ENCODE measurements at regions not wholly inside any gene's neighbourhood (a gene's known extent, or its start where the extent isn't known, plus 50 kb on each side); places are given as distances from the start of the nearest gene placed in this dataset.

GRCh38 chr5:86814315-86814714, 196.6 kb downstream of the COX7C start:
- Mint-ChIP-seq H3K27ac (no peak overlapping the region), H3K36me3 (no peaks in the 10 kb centered on the region), H3K4me3 (no peak overlapping the region), H3K4me1 (ENCODE audit: low read depth in 2 of 2) (no peaks in the 10 kb centered on the region), H3K27me3 (no peaks in the 10 kb centered on the region), H3K9me3 (no peaks in the 10 kb centered on the region)
- ATAC-seq, result no peak
- DNase-seq (ENCODE audit: low spot score), result no peak

- no peaks in the 10 kb centered on the region for H3K9me3 Mint-ChIP-seq
- H3K27me3 Mint-ChIP-seq, result no peaks in the 10 kb centered on the region
- no peaks in the 10 kb centered on the region for H3K4me1 Mint-ChIP-seq (ENCODE audit: low read depth in 2 of 2)
- no peak overlapping the region for H3K4me3 Mint-ChIP-seq
- H3K27ac Mint-ChIP-seq, result no peak overlapping the region
- DNase-seq (ENCODE audit: low spot score) (no peak), ATAC-seq (no peak)
- no peaks in the 10 kb centered on the region for H3K36me3 Mint-ChIP-seq
These were observed 197.2 kb downstream of the COX7C start for GRCh38 chr5:86814907-86815306.

GRCh38 chr5:86824637-86825036, 206.9 kb downstream of the COX7C start:
- Mint-ChIP-seq H3K27me3 (no peaks in the 10 kb centered on the region), H3K36me3 (no peaks in the 10 kb centered on the region), H3K9me3 (no peaks in the 10 kb centered on the region), H3K4me3 (no peak overlapping the region), H3K4me1 (ENCODE audit: low read depth in 2 of 2) (no peaks in the 10 kb centered on the region), H3K27ac (no peak overlapping the region)
- DNase-seq (ENCODE audit: low spot score) (no peak), ATAC-seq (no peak)

GRCh38 chr5:86831128-86831527, 213.4 kb downstream of the COX7C start:
- no peaks in the 10 kb centered on the region for H3K36me3 Mint-ChIP-seq
- DNase-seq (ENCODE audit: low spot score), result no peak
- no peak overlapping the region for H3K4me3 Mint-ChIP-seq
- no peaks in the 10 kb centered on the region for H3K4me1 Mint-ChIP-seq (ENCODE audit: low read depth in 2 of 2)
- no peak overlapping the region for H3K27ac Mint-ChIP-seq
- H3K9me3 Mint-ChIP-seq, result no peaks in the 10 kb centered on the region
- no peak for ATAC-seq
- no peaks in the 10 kb centered on the region for H3K27me3 Mint-ChIP-seq

- Mint-ChIP-seq H3K4me3 (no peak overlapping the region), H3K4me1 (ENCODE audit: low read depth in 2 of 2) (no peaks in the 10 kb centered on the region), H3K9me3 (no peaks in the 10 kb centered on the region), H3K27ac (no peak overlapping the region), H3K27me3 (no peaks in the 10 kb centered on the region), H3K36me3 (no peaks in the 10 kb centered on the region)
- ATAC-seq (no peak), DNase-seq (ENCODE audit: low spot score) (no peak)
These were observed 216.1 kb downstream of the COX7C start for GRCh38 chr5:86833868-86834267.

GRCh38 chr5:86837610-86838009, 219.9 kb downstream of the COX7C start:
- Mint-ChIP-seq H3K9me3 (no peaks in the 10 kb centered on the region), H3K4me1 (ENCODE audit: low read depth in 2 of 2) (no peaks in the 10 kb centered on the region), H3K27me3 (no peaks in the 10 kb centered on the region), H3K4me3 (no peak overlapping the region), H3K36me3 (no peaks in the 10 kb centered on the region), H3K27ac (no peak overlapping the region)
- DNase-seq (ENCODE audit: low spot score) (no peak), ATAC-seq (no peak)

- no peak for ATAC-seq
- Mint-ChIP-seq H3K36me3 (no peaks in the 10 kb centered on the region), H3K4me1 (ENCODE audit: low read depth in 2 of 2) (no peaks in the 10 kb centered on the region), H3K4me3 (no peak overlapping the region), H3K9me3 (peaks cover under 1% of the 10 kb centered on the region), H3K27ac (no peak overlapping the region), H3K27me3 (no peaks in the 10 kb centered on the region)
- no peak for DNase-seq (ENCODE audit: low spot score)
These were observed 220.3 kb downstream of the COX7C start for GRCh38 chr5:86838083-86838482.

GRCh38 chr5:86841000-86841644, 223.4 kb downstream of the COX7C start:
- DNase-seq (ENCODE audit: low spot score) (no peak), ATAC-seq (no peak)
- no peaks in the 10 kb centered on the region for H3K4me1 Mint-ChIP-seq (ENCODE audit: low read depth in 2 of 2)
- H3K9me3 Mint-ChIP-seq, result peaks cover 3% of the 10 kb centered on the region
- no peaks in the 10 kb centered on the region for H3K27me3 Mint-ChIP-seq
- H3K36me3 Mint-ChIP-seq, result no peaks in the 10 kb centered on the region
- no peak overlapping the region for H3K27ac Mint-ChIP-seq
- H3K4me3 Mint-ChIP-seq, result no peak overlapping the region

- DNase-seq (ENCODE audit: low spot score) (no peak), ATAC-seq (no peak)
- no peak overlapping the region for H3K27ac Mint-ChIP-seq
- no peaks in the 10 kb centered on the region for H3K36me3 Mint-ChIP-seq
- no peaks in the 10 kb centered on the region for H3K4me1 Mint-ChIP-seq (ENCODE audit: low read depth in 2 of 2)
- no peak overlapping the region for H3K4me3 Mint-ChIP-seq
- H3K27me3 Mint-ChIP-seq, result peaks cover 3 to 19% of the 10 kb centered on the region in 2 donors
- no peaks in the 10 kb centered on the region for H3K9me3 Mint-ChIP-seq
These were observed 240.7 kb downstream of the COX7C start for GRCh38 chr5:86858442-86858841.

- no peak for DNase-seq (ENCODE audit: low spot score)
- peaks cover 6 to 9% of the 10 kb centered on the region in 2 donors for H3K27me3 Mint-ChIP-seq
- no peak overlapping the region for H3K4me3 Mint-ChIP-seq
- no peaks in the 10 kb centered on the region for H3K9me3 Mint-ChIP-seq
- H3K36me3 Mint-ChIP-seq, result no peaks in the 10 kb centered on the region
- no peak overlapping the region for H3K27ac Mint-ChIP-seq
- H3K4me1 Mint-ChIP-seq (ENCODE audit: low read depth in 2 of 2), result no peaks in the 10 kb centered on the region
- ATAC-seq, result no peak
These were observed 243.8 kb downstream of the COX7C start for GRCh38 chr5:86861512-86861911.

- no peaks in the 10 kb centered on the region for H3K9me3 Mint-ChIP-seq
- H3K36me3 Mint-ChIP-seq, result no peaks in the 10 kb centered on the region
- H3K27ac Mint-ChIP-seq, result no peak overlapping the region
- ATAC-seq (no peak), DNase-seq (ENCODE audit: low spot score) (no peak)
- no peaks in the 10 kb centered on the region for H3K4me1 Mint-ChIP-seq (ENCODE audit: low read depth in 2 of 2)
- peaks cover 11 to 15% of the 10 kb centered on the region in 2 donors for H3K27me3 Mint-ChIP-seq
- H3K4me3 Mint-ChIP-seq, result no peak overlapping the region
These were observed 244.4 kb downstream of the COX7C start for GRCh38 chr5:86862093-86862492.

GRCh38 chr5:86864051-86864450, 246.3 kb downstream of the COX7C start:
- Mint-ChIP-seq H3K4me1 (ENCODE audit: low read depth in 2 of 2) (no peaks in the 10 kb centered on the region), H3K27ac (no peak overlapping the region), H3K9me3 (no peaks in the 10 kb centered on the region), H3K4me3 (no peak overlapping the region), H3K36me3 (no peaks in the 10 kb centered on the region), H3K27me3 (peaks cover 13 to 15% of the 10 kb centered on the region in 2 donors)
- DNase-seq (ENCODE audit: low spot score) (no peak), ATAC-seq (no peak)

GRCh38 chr5:86865256-86865785, 247.6 kb downstream of the COX7C start:
- H3K4me3 Mint-ChIP-seq, result no peak overlapping the region
- H3K36me3 Mint-ChIP-seq, result no peaks in the 10 kb centered on the region
- no peak for ATAC-seq
- no peak for DNase-seq (ENCODE audit: low spot score)
- H3K27ac Mint-ChIP-seq, result no peak overlapping the region
- no peaks in the 10 kb centered on the region for H3K4me1 Mint-ChIP-seq (ENCODE audit: low read depth in 2 of 2)
- no peaks in the 10 kb centered on the region for H3K9me3 Mint-ChIP-seq
- H3K27me3 Mint-ChIP-seq, result peaks cover 19 to 21% of the 10 kb centered on the region in 2 donors

- no peak overlapping the region for H3K4me3 Mint-ChIP-seq
- no peak overlapping the region for H3K27ac Mint-ChIP-seq
- DNase-seq (ENCODE audit: low spot score) (no peak), ATAC-seq (no peak)
- H3K9me3 Mint-ChIP-seq, result no peaks in the 10 kb centered on the region
- H3K36me3 Mint-ChIP-seq, result no peaks in the 10 kb centered on the region
- peaks cover 19 to 21% of the 10 kb centered on the region in 2 donors for H3K27me3 Mint-ChIP-seq
- H3K4me1 Mint-ChIP-seq (ENCODE audit: low read depth in 2 of 2), result no peaks in the 10 kb centered on the region
These were observed 248.3 kb downstream of the COX7C start for GRCh38 chr5:86866036-86866435.

- DNase-seq (ENCODE audit: low spot score) (no peak), ATAC-seq (no peak)
- no peak overlapping the region for H3K4me3 Mint-ChIP-seq
- H3K27ac Mint-ChIP-seq, result no peak overlapping the region
- H3K4me1 Mint-ChIP-seq (ENCODE audit: low read depth in 2 of 2), result no peaks in the 10 kb centered on the region
- H3K9me3 Mint-ChIP-seq, result no peaks in the 10 kb centered on the region
- peaks cover 19 to 30% of the 10 kb centered on the region in 2 donors for H3K27me3 Mint-ChIP-seq
- no peaks in the 10 kb centered on the region for H3K36me3 Mint-ChIP-seq
These were observed 251.5 kb downstream of the COX7C start for GRCh38 chr5:86869268-86869667.

Data from natural killer cell treated with Interleukin-12 subunit alpha and Interleukin-12 subunit beta and Interleukin-15 and Interleukin-18, amount 100 ng/mL, for 72 hours (primary cell).